H54 (cell line): ENCODE measurements at regions not wholly inside any gene's neighbourhood (a gene's known extent, or its start where the extent isn't known, plus 50 kb on each side); places are given as distances from the start of the nearest gene placed in this dataset.
"Not testable (repeated sequence)": the region's sequence is repeated elsewhere in the genome, so short reads cannot be mapped to it uniquely, and the experiment has no call there.

Source experiments
- DNase-seq: peaks from one replicate; pipeline ENCODE4 v3.0.0; 2011; ENCODE audit warnings: low spot score, mixed read lengths; ENCODE audit not compliant: insufficient read length
- FAIRE-seq: peaks from 3 replicates; lab custom pipeline; 2011; peaks lifted over from hg19 to GRCh38; lab: Jason Lieb, UNC
- POLR2A ChIP-seq: IDR thresholded peaks from 2 replicates; pipeline ENCODE4 v1.6.1; 2011; ENCODE audit warnings: low read depth, mild to moderate bottlenecking, low read length

DNA sequence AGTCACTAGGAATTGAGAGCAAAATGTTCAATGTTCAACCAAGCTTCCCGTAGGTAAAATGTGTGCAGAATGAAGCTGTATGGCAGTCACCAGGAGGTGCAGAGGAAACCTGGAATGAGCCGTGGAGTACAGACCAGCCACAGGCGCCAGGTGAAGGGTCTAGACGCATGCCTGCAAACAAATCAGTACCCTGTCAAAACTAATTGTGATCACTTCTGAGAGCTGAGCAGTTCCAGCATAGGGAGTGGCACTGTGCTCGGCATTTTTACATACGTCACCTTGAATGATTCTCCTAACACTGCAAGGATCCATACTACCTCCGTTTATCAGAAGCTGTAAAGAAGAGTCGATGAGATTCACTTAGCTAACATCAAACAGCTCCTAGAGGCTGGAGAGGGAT lies 346.1 kb upstream of the ID2 start:
- no peak for TF ChIP-seq POLR2A
- DNase-seq (no peak), FAIRE-seq (no peak)

DNA sequence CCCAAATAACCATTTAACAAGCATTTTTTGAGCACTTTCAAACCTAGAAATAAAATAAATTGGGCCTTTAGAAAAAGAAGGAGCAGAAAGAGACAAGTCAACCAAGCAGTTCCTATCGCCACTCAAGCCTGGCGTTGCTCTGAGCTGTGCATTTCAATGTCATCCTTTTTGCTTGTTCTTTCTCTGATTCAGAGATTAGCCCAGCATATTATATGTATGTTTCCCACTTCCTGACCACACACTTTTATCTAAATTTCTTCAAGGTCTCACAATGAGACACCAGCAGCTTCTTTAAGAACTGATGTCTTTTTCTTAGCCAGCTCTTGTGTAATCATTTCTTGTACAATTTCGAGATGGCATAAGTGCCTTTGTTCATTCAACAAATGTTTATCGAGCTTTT lies 344.5 kb upstream of the ID2 start:
- TF ChIP-seq POLR2A = no peak
- FAIRE-seq = no peak
- DNase-seq = no peak

DNA sequence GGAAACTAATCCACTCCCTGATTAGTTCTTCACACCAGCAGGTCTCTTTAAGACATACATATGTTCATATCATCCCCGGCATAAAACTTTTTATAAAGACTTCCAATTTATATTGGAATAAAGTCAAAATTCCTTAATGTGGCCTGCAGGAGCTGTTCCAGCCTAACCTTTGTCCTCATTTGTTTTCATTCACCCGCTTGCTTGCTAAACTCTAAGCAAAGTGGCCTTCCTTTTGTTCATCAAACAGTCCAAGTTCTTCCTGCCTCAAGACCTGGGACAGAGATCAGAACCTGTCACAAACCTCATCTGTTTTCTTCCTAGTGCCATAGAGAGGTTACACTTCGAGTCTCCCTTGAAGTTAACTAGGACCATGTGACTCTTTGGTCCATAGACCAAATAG lies 339.4 kb upstream of the ID2 start:
- no peak for TF ChIP-seq POLR2A
- no peak for FAIRE-seq

DNA sequence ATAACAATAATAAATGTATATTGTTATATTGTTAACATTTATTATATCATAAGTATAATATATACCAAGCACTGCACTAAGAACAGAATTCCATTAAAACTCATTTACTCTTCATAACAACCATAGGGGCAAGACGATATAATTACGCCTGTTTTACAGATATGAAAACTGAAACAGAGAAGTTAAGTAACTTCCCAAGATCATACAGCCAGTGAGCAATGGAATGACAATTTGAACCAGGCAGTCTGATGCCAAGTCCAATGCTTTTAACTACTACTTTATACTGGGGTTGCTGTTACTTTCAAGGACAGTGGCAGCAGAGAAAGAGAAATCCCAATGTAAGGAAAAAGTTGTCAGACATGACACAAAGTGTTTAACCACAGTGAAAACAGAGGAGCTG lies 338.8 kb upstream of the ID2 start:
- DNase-seq (no peak), FAIRE-seq (no peak)
- no peak for TF ChIP-seq POLR2A

More for the DNA sequence above, 339.4 kb upstream of the ID2 start:
- no peak for DNase-seq

DNA sequence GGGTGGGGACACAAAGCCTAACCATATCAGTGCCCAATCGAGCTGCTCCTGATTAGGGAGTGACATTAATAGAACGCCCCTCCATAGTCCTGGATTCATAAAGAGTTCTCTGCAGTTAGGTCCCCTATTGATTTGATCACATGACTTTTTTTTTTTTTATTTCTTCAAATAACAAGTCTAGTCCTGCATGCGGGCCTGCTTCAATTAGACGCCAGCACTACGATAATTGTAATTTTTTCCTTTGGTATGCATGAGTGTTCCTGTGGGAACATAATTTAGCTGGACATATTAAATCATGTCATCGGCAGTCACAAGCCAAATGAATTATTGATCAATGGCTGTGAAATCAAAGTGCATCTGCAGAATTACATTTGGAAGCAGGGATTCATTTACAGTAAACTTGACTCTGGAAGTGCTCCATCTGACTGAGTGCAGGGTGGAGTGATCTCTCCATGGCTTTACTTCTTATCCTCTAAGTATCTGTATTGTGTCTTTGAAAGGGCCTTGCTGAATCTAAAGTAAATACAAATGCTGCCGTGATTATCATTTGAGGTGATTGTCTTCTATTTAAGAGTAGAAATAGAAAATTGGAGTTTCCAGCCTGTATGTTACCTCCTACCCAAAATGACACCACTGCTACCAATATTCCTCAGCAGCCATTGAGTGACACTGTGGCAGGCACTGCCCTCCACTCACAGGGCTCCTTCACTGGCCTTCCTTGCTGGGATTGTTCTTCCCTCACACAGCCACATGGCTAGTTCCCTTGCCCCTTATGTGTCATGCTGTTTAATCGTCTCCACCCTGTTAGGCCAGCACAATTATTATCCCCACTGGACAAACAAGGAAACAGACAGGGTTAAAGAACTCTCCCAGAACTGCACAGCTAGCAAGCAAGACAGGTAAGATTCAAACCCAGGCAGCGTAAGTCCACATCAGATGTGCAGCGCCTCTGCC lies 337.4 kb upstream of the ID2 start:
- DNase-seq (no peak), FAIRE-seq (no peak)
- no peak for TF ChIP-seq POLR2A

DNA sequence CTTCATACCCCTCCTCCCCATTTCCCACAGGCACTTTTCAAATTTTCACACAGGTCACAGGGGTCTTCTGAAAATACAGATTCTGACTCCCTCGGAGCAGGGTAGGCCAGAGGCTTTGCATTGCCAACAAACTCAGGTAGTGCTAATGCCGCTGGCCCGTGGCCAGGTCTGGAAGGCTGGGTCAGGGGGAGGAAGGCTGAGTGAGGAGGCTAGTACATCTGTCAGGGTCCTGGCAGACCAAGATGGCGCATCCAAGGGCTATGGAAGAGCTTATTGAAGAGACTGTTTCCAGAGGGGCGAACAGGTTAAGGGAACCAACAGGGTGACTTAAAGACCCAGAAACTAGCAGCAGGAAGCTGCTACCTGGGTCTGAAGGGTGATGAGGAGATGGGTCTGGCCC lies 336.7 kb upstream of the ID2 start:
- no peak for DNase-seq
- TF ChIP-seq POLR2A = no peak
- FAIRE-seq = no peak

DNA sequence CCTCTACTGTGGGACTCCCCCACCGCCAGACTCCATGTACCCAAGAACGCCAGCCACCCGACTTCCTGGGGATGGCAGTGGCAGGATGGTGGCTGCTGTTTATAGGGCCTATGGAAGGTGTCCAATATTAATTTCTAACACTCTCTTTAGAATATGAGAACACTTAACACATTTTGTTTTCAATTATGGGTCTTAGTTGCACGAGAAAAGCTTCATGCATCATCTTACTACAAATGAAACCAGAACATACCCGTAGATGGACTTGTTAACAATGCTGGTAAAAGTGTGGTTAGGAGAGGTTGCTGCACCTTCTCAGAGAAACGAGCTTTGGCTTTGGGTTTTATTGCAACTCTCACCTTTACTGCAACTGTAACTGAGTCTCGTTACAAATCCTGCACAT lies 335.6 kb upstream of the ID2 start:
- DNase-seq (no peak), FAIRE-seq (no peak)
- no peak for TF ChIP-seq POLR2A

DNA sequence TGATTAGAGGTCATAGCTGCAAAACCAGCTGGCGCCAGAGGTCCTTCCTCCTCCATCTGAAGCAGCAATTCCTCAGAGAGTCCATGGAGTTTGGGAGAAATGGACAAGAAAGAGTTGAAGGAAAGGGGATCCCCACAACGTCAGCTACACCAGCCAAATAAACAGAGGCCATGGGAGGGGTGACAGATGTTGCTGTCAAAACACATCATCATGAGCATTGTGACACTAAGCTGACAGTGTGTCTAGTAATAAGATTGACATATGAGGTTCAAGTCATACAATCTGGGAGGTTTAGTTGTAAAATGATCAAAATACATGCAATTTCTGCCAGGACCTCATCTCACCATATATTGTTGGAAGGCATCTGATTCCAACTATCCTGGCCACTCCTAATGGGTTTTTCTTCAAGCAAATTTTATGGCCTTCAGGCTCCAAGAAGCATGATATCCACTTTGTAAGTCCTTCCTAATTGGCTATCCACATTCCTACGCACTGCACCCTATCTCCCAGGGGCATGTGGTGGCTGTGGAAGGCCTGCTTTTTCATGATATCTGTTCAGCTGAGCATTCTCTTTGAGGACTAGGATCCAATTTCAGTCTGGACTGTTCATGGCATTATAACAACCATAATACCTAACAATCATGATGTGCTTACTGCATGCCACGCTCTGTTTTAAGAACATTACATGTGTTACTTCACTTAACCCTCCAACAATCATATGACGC lies 335.0 kb upstream of the ID2 start:
- no peak for TF ChIP-seq POLR2A
- no peak for FAIRE-seq

DNA sequence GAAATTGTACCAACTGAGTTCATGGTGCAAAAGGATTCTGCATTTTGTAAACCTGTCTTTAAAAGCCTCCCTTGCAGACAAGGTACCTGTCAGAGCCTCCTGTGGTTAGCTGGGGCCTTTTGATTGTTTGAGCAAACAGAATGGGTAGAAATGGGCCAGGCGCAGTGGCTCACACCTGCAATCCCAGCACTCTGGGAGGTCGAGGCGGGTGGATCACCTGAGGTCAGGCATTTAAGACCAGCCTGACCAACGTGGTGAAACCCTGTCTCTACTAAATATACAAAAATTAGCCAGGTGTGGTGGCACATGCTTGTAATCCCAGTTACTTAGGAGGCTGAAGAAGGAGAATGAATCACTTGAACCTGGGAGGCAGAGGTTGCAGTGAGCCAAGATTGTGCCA lies 332.9 kb upstream of the ID2 start:
- FAIRE-seq, DNase-seq: not testable (repeated sequence)

More for the DNA sequence above, 335.0 kb upstream of the ID2 start:
- DNase-seq = no peak

DNA sequence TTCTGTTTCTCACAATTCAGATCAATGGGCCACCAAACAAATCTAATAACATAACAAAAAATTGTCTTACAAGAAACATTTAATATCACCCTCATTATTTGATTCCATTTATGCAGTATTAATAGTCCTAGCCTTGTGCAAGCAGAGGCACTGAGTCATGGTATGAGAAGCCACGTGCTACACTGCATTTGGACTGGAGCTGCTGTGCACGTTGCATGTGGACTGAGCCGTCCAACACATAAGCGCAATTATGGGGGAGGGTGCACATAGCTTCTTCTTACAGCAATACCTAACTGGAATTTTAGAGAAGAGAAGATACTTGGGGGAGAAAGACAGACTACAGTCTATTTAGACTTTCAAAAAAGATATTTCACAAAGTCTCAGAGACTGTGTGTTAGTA lies 329.6 kb upstream of the ID2 start:
- no peak for TF ChIP-seq POLR2A
- DNase-seq (no peak), FAIRE-seq (no peak)

DNA sequence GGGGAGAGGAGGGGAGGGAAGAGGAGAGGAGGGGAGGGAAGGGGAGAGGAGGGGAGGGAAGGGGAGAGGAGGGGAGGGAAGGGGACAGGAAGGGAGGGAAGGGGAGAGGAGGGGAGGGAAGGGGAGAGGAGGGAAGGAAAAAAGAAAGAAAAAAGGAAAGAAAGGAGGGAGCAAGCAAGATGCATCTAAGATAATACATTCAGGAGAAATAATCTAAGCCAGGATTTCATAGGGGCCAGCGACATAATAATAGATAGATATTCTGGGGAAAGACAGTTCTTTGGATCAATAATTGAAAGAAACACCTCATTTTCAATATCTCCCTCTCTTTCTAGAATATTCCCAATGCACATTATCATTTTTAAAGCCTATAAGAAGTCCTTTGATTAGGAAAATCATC lies 328.9 kb upstream of the ID2 start:
- DNase-seq (no peak), FAIRE-seq (no peak)
- no peak for TF ChIP-seq POLR2A

DNA sequence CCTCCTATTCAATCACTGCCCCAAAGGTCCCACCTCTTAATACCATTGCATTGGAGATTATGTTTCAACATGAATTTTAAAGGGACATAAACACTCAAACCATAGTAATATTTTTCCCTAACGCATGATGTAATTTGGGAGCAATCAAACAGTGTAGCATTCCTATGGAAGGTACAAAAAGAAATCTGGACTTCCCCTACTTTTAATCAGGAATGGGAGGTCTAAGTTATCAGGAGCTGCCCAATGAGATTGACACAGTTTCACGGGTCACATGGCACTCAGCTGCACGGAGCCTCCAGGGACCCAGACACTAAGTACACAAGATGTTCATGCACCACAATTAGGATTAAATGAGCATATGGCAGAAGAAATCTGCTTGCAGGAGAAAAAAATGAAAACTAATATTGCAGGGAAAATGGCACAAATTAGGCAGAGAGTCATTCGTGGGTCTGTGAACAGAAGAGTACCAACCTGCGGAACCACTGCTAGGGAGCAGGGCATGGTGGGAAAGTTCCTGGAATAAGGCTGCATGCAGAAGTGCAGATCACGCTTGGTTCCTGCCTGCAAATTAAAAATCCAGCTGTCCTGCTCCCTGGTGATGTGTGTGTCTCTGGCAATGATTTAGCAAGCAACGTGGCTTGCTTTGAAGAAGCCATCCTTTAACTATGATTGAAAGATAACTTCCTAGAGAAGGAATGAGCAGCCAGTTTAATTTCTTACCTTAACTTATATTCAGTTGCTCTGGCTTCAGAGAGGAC lies 326.6 kb upstream of the ID2 start:
- DNase-seq = no peak
- TF ChIP-seq POLR2A = no peak
- no peak for FAIRE-seq

DNA sequence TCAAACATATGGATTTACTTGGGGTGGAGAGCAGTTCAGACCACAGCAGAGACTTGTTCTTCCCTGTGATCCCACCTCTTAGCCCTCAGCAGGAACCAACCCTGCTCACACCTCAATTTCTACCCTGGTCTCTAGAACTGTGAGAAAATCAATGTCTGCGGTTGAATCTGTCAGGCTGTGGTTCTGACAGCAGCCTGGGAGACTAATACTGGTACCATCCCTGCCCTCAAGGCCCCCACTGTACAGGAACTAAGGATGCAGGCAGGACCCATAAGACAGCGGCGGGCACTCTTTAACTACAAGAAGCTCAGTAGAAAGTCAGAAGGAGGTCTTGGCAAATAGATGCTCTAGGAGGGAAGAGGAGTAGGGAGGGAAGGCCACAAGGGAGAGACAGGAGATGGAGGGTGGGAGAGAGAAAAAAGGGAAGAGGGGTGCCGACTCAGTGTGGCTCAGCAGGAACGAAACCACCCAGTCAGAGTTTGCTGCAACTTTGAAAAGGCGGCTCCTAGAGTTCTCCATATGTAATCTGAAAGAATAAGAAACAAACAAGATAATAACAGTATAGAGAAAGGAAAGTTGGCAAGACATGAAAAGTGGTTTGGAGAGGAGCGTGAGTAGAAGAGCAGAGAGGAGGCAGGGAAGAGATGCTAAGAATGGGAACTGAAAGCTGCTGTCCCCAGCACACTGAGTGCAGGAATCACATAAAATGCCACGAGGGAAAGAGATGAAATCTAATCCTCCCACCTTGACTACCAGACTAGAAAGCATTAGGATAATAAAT lies 323.9 kb upstream of the ID2 start:
- FAIRE-seq (no peak), DNase-seq (no peak)
- no peak for TF ChIP-seq POLR2A

DNA sequence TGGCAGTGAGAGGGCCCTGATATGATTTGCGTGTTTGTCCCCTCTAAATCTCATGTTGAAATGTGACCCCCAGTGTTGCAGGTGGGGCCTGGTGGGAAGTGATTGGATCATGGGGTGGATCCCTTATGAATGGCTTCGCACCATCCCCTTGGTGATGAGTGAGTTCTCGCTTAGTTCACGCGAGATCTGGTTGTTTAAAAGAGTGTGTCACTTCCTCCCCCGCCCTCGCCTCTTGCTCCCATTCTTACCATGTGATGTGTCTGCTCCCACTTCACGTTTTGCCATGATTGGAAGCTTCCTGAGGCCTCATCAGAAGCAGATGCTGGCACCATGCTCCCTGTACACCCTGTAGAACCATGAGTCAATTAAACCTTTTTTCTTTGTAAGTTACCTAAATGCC lies 319.9 kb upstream of the ID2 start:
- FAIRE-seq = no peak
- no peak for TF ChIP-seq POLR2A
- DNase-seq = no peak
